Thymus (tissue), 11 donors: ENCODE measurements at regions not wholly inside any gene's neighbourhood (a gene's known extent, or its start where the extent isn't known, plus 50 kb on each side); places are given as distances from the start of the nearest gene placed in this dataset.

Experiments
- DNase-seq, 9 donors: peaks; one replicate each; pipeline ENCODE4 v3.0.0-alpha.2; 2013; ENCODE audit warnings: low spot score in 9 of 9, low read depth in 6 of 9, missing footprints in 1 of 9
- H3K27ac ChIP-seq, 2 donors: one replicate each; pipeline ENCODE4 v1.5.1; 2013; ENCODE audit warnings: control low read depth in 1 of 2, low read depth in 1 of 2, low read length in 1 of 2, mild to moderate bottlenecking in 1 of 2, moderate library complexity in 1 of 2
- H3K27me3 ChIP-seq, 2 donors: one replicate each; pipeline ENCODE4 v1.5.1; 2013; ENCODE audit warnings: low read length in 1 of 2; ENCODE audit not compliant: control insufficient read depth in 2 of 2, insufficient read depth in 1 of 2
- H3K36me3 ChIP-seq, 2 donors: one replicate each; pipeline ENCODE4 v1.5.1; 2013; ENCODE audit warnings: low read length in 1 of 2, mild to moderate bottlenecking in 1 of 2, moderate library complexity in 1 of 2; ENCODE audit not compliant: control insufficient read depth in 2 of 2, insufficient read depth in 2 of 2
- H3K4me1 ChIP-seq, 2 donors: one replicate each; pipeline ENCODE4 v1.5.1; 2013; ENCODE audit warnings: low read length in 2 of 2; ENCODE audit not compliant: control insufficient read depth in 2 of 2, insufficient read depth in 2 of 2
- H3K4me3 ChIP-seq, 2 donors: one replicate each; pipeline ENCODE4 v1.5.1; 2013; ENCODE audit warnings: low read length in 2 of 2, control low read depth in 1 of 2, mild to moderate bottlenecking in 1 of 2
- H3K9me3 ChIP-seq, 2 donors: one replicate each; pipeline ENCODE4 v1.5.1; 2013; ENCODE audit warnings: low read length in 1 of 2, mild to moderate bottlenecking in 1 of 2; ENCODE audit not compliant: control insufficient read depth in 2 of 2, insufficient read depth in 1 of 2
- WGBS: extraction: QIAGEN DNeasy Blood & Tissue Kit; methylation state at CpG from one replicate; pipeline ENCODE4 v1.1.7; 2013; 5-methylcytosine and 5-hydroxymethylcytosine counted together
- donor health status: healthy.

- H3K27ac ChIP-seq, result no peak overlapping the region
- H3K9me3 ChIP-seq, result no peaks in the 10 kb centered on the region
- no peaks in the 10 kb centered on the region for H3K4me1 ChIP-seq
- no peak overlapping the region for H3K4me3 ChIP-seq
- no peaks in the 10 kb centered on the region for H3K36me3 ChIP-seq
- DNase-seq, result no peak
- no peaks in the 10 kb centered on the region for H3K27me3 ChIP-seq
- 57% methylated on average over 4 of the region's 4 CpGs for WGBS
Observed at GRCh38 chr12:13582421-13582820, 385.9 kb downstream of the EMP1 start.

GRCh38 chr12:13581031-13581430, 384.5 kb downstream of the EMP1 start:
- H3K27me3 ChIP-seq, result no peaks in the 10 kb centered on the region
- H3K9me3 ChIP-seq, result no peaks in the 10 kb centered on the region
- H3K36me3 ChIP-seq, result no peaks in the 10 kb centered on the region
- H3K27ac ChIP-seq, result no peak overlapping the region
- no peaks in the 10 kb centered on the region for H3K4me1 ChIP-seq
- no peak overlapping the region for H3K4me3 ChIP-seq
- no peak for DNase-seq

- Histone ChIP-seq H3K4me3 (no peak overlapping the region), H3K9me3 (no peaks in the 10 kb centered on the region), H3K27ac (no peak overlapping the region), H3K36me3 (no peaks in the 10 kb centered on the region), H3K4me1 (no peaks in the 10 kb centered on the region), H3K27me3 (no peaks in the 10 kb centered on the region)
- 96% methylated on average over 1 of the region's 1 CpG for WGBS
- no peak for DNase-seq
Observed at GRCh38 chr12:13580206-13580605, 383.7 kb downstream of the EMP1 start.

GRCh38 chr12:13576935-13577500, 380.5 kb downstream of the EMP1 start:
- H3K36me3 ChIP-seq, result no peaks in the 10 kb centered on the region
- H3K27ac ChIP-seq, result no peak overlapping the region
- H3K4me1 ChIP-seq, result no peaks in the 10 kb centered on the region
- no peaks in the 10 kb centered on the region for H3K9me3 ChIP-seq
- WGBS, result 94% methylated on average over 3 of the region's 3 CpGs
- DNase-seq, result no peak
- H3K4me3 ChIP-seq, result no peak overlapping the region
- H3K27me3 ChIP-seq, result no peaks in the 10 kb centered on the region

- WGBS, result 88% methylated on average over 3 of the region's 3 CpGs
- no peak for DNase-seq
- no peak overlapping the region for H3K27ac ChIP-seq
Observed at GRCh38 chr12:13573698-13574321, 377.3 kb downstream of the EMP1 start.

GRCh38 chr12:13571035-13571434, 374.5 kb downstream of the EMP1 start:
- Histone ChIP-seq H3K4me3 (no peak overlapping the region), H3K4me1 (no peaks in the 10 kb centered on the region), H3K9me3 (no peaks in the 10 kb centered on the region), H3K36me3 (no peaks in the 10 kb centered on the region), H3K27ac (no peak overlapping the region), H3K27me3 (no peaks in the 10 kb centered on the region)
- 98% methylated on average over 2 of the region's 2 CpGs for WGBS
- no peak for DNase-seq

More at GRCh38 chr12:13573698-13574321, 377.3 kb downstream of the EMP1 start:
- no peaks in the 10 kb centered on the region for H3K4me1 ChIP-seq
- no peaks in the 10 kb centered on the region for H3K27me3 ChIP-seq
- no peak overlapping the region for H3K4me3 ChIP-seq
- H3K9me3 ChIP-seq, result no peaks in the 10 kb centered on the region
- H3K36me3 ChIP-seq, result no peaks in the 10 kb centered on the region

GRCh38 chr12:13570005-13570694, 373.6 kb downstream of the EMP1 start:
- Histone ChIP-seq H3K36me3 (no peaks in the 10 kb centered on the region), H3K27me3 (no peaks in the 10 kb centered on the region), H3K4me3 (no peak overlapping the region), H3K9me3 (no peaks in the 10 kb centered on the region), H3K4me1 (no peaks in the 10 kb centered on the region), H3K27ac (no peak overlapping the region)
- WGBS, result 82% methylated on average over 1 of the region's 1 CpG
- no peak for DNase-seq

- H3K27me3 ChIP-seq, result no peaks in the 10 kb centered on the region
- H3K9me3 ChIP-seq, result peaks cover 1 to 19% of the 10 kb centered on the region in 2 donors
- no peaks in the 10 kb centered on the region for H3K36me3 ChIP-seq
- no peak overlapping the region for H3K27ac ChIP-seq
- no peak for DNase-seq
- H3K4me3 ChIP-seq, result no peak overlapping the region
- no peaks in the 10 kb centered on the region for H3K4me1 ChIP-seq
Observed at GRCh38 chr12:13566292-13566691, 369.8 kb downstream of the EMP1 start.

GRCh38 chr12:13564266-13564810, 367.8 kb downstream of the EMP1 start:
- H3K27me3 ChIP-seq, result no peaks in the 10 kb centered on the region
- no peak for DNase-seq
- H3K4me1 ChIP-seq, result no peaks in the 10 kb centered on the region
- H3K4me3 ChIP-seq, result no peak overlapping the region
- H3K9me3 ChIP-seq, result peaks cover 1 to 19% of the 10 kb centered on the region in 2 donors
- 97% methylated on average over 21 of the region's 21 CpGs for WGBS
- no peaks in the 10 kb centered on the region for H3K36me3 ChIP-seq
- H3K27ac ChIP-seq, result no peak overlapping the region
